D721Med (cell line): ENCODE measurements at regions not wholly inside any gene's neighbourhood (a gene's known extent, or its start where the extent isn't known, plus 50 kb on each side); places are given as distances from the start of the nearest gene placed in this dataset.

Source experiments
- DNase-seq: peaks from one replicate; pipeline ENCODE4 v3.0.0; 2011; ENCODE audit warnings: low spot score; ENCODE audit not compliant: insufficient read length
- FAIRE-seq: peaks from 2 replicates; lab custom pipeline; 2011; peaks lifted over from hg19 to GRCh38; lab: Jason Lieb, UNC
- TF ChIP-seq, protein P1 (sequence below): IDR thresholded peaks from 2 replicates; pipeline ENCODE4 v1.5.1; 2012; ENCODE audit warnings: mild to moderate bottlenecking, control low read depth; ENCODE audit not compliant: insufficient read depth; ENCODE audit errors: missing control alignments

DNA sequence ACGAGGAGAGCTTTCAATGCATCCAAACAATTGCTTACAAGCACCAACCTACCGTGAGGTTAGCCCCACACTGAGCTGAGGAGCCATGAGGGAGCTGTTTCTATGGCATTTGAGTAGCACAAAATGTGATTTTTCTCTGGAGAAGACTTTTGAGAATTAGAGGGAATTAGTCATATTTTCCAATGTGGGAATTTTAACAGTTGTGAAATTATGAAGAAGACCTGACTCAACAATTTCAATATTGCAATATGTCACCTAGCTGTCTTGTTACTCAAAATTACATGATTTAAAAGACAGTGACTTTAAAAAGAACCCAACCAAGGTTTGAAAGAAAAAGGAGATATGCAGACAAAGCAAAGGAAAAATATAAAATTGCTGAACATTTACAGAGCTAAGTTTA is 62.6 kb upstream of the LY86 start:
- TF ChIP-seq, protein P1, sequence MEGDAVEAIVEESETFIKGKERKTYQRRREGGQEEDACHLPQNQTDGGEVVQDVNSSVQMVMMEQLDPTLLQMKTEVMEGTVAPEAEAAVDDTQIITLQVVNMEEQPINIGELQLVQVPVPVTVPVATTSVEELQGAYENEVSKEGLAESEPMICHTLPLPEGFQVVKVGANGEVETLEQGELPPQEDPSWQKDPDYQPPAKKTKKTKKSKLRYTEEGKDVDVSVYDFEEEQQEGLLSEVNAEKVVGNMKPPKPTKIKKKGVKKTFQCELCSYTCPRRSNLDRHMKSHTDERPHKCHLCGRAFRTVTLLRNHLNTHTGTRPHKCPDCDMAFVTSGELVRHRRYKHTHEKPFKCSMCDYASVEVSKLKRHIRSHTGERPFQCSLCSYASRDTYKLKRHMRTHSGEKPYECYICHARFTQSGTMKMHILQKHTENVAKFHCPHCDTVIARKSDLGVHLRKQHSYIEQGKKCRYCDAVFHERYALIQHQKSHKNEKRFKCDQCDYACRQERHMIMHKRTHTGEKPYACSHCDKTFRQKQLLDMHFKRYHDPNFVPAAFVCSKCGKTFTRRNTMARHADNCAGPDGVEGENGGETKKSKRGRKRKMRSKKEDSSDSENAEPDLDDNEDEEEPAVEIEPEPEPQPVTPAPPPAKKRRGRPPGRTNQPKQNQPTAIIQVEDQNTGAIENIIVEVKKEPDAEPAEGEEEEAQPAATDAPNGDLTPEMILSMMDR, result no peak
- DNase-seq (no peak), FAIRE-seq (no peak)

DNA sequence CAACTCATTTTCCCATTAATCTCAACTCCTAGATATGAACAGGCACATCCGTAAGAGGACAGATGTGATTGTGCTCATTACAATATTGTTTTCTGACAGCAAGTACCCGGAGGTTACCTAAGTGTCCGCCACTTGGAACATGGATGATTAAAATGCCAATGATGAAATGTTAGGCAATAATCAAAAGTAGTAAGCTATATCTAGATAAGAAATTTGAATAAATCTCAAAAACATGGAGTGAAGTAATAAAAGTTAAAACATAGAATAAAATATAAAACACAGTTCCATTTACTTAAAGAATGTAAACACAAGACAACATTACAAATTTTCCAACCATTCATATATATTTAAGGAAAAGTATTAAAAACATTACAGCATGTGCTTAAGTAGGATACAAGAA is 59.2 kb upstream of the LY86 start:
- FAIRE-seq, result no peak
- TF ChIP-seq, protein P1, result no peak
- no peak for DNase-seq

- DNase-seq (no peak), FAIRE-seq (no peak)
- TF ChIP-seq, protein P1, result no peak
Observed at GRCh38 chr6:6533176-6533575, 55.3 kb upstream of the LY86 start.

DNA sequence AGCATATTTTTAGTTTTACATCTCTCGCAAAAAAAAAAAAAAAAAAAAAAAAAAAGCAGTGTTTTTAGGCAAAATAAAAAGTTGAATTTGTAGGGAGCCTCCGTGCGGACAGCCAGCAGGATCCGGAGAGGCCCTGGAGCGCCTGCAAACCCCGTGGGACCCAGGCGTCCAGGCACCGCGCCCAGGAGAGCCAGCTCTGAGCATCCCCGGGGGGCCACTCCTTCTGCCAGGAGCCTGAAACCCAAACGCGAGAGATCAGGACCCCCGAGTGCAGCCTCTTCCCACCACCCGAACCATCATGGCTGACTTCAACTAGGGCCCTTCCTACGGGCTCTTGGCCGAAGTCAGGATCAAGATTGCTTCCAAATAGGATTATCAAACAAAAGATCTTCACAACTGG is 54.1 kb upstream of the LY86 start:
- DNase-seq, result no peak
- FAIRE-seq, result no peak
- TF ChIP-seq, protein P1, result no peak

- TF ChIP-seq, protein P1, result no peak
- DNase-seq, result no peak
- no peak for FAIRE-seq
Observed at GRCh38 chr6:6537488-6538260, 50.8 kb upstream of the LY86 start.

GRCh38 chr6:6538261-6538660 is 50.3 kb upstream of the LY86 start:
- no peak for DNase-seq
- no peak for FAIRE-seq
- TF ChIP-seq, protein P1, result no peak
